ENCODE measurements at regions not wholly inside any gene's neighbourhood (a gene's known extent, or its start where the extent isn't known, plus 50 kb on each side); places are given as distances from the start of the nearest gene placed in this dataset.

DNA sequence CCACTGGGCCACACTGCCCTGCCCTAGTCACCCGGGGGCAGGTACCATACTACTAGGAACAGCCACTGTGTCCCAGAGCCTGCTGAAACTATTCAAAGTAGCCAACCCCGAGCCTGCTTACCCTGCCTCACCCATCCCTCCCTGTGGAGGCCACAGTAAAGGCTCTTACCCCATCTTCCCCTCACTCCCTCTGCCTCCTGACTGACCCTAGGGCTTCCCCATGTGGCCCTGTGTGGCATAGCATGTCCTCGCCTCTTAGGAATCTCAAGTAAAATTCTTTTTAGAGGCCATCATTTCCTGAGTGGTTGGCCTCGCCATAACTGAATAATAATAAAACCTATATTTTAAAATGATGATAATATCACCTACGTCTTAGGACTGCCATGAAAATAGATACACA, 112.2 kb upstream of the SLC6A11 start:
- TF ChIP-seq, protein P1, sequence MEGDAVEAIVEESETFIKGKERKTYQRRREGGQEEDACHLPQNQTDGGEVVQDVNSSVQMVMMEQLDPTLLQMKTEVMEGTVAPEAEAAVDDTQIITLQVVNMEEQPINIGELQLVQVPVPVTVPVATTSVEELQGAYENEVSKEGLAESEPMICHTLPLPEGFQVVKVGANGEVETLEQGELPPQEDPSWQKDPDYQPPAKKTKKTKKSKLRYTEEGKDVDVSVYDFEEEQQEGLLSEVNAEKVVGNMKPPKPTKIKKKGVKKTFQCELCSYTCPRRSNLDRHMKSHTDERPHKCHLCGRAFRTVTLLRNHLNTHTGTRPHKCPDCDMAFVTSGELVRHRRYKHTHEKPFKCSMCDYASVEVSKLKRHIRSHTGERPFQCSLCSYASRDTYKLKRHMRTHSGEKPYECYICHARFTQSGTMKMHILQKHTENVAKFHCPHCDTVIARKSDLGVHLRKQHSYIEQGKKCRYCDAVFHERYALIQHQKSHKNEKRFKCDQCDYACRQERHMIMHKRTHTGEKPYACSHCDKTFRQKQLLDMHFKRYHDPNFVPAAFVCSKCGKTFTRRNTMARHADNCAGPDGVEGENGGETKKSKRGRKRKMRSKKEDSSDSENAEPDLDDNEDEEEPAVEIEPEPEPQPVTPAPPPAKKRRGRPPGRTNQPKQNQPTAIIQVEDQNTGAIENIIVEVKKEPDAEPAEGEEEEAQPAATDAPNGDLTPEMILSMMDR (IDR thresholded peaks at IDR 0.05 in 4 of 5, conservative IDR thresholded peaks at IDR 0.05 in 1 of 5), result no peak
- no peak for TF ChIP-seq POLR2A (IDR thresholded peaks at IDR 0.05)
